ENCODE measurements at regions not wholly inside any gene's neighbourhood (a gene's known extent, or its start where the extent isn't known, plus 50 kb on each side); places are given as distances from the start of the nearest gene placed in this dataset.

- TF ChIP-seq POLR2AphosphoS5 (IDR thresholded peaks at IDR 0.05; ENCODE audit: low read depth, low read length), result no peak
- TF ChIP-seq TAF1 (IDR thresholded peaks at IDR 0.05; ENCODE audit: borderline replicate concordance, insufficient read depth, low read length), result no peak
- TF ChIP-seq, protein P1, sequence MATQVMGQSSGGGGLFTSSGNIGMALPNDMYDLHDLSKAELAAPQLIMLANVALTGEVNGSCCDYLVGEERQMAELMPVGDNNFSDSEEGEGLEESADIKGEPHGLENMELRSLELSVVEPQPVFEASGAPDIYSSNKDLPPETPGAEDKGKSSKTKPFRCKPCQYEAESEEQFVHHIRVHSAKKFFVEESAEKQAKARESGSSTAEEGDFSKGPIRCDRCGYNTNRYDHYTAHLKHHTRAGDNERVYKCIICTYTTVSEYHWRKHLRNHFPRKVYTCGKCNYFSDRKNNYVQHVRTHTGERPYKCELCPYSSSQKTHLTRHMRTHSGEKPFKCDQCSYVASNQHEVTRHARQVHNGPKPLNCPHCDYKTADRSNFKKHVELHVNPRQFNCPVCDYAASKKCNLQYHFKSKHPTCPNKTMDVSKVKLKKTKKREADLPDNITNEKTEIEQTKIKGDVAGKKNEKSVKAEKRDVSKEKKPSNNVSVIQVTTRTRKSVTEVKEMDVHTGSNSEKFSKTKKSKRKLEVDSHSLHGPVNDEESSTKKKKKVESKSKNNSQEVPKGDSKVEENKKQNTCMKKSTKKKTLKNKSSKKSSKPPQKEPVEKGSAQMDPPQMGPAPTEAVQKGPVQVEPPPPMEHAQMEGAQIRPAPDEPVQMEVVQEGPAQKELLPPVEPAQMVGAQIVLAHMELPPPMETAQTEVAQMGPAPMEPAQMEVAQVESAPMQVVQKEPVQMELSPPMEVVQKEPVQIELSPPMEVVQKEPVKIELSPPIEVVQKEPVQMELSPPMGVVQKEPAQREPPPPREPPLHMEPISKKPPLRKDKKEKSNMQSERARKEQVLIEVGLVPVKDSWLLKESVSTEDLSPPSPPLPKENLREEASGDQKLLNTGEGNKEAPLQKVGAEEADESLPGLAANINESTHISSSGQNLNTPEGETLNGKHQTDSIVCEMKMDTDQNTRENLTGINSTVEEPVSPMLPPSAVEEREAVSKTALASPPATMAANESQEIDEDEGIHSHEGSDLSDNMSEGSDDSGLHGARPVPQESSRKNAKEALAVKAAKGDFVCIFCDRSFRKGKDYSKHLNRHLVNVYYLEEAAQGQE (IDR thresholded peaks at IDR 0.05; ENCODE audit: insufficient read depth in 1 of 2, low read depth in 2 of 2, low read length in 2 of 2), result no peak
- no peak for TF ChIP-seq SIN3A (IDR thresholded peaks at IDR 0.05; ENCODE audit: borderline replicate concordance, insufficient read depth, low read length)
- TF ChIP-seq FOXP2 (optimal IDR thresholded peaks at IDR 0.05; ENCODE audit: borderline replicate concordance, extremely low read depth, extremely low read length, insufficient read depth), result no peak
Observed at GRCh38 chr1:208510192-208510952, 266.2 kb upstream of the PLXNA2 start.

GRCh38 chr1:208511242-208511860, 267.2 kb upstream of the PLXNA2 start:
- TF ChIP-seq SIN3A (IDR thresholded peaks at IDR 0.05; ENCODE audit: borderline replicate concordance, insufficient read depth, low read length) (no peak), POLR2AphosphoS5 (IDR thresholded peaks at IDR 0.05; ENCODE audit: low read depth, low read length) (no peak), FOXP2 (optimal IDR thresholded peaks at IDR 0.05; ENCODE audit: borderline replicate concordance, extremely low read depth, extremely low read length, insufficient read depth) (no peak), TAF1 (IDR thresholded peaks at IDR 0.05; ENCODE audit: borderline replicate concordance, insufficient read depth, low read length) (no peak)
- TF ChIP-seq, protein P1 (IDR thresholded peaks at IDR 0.05; ENCODE audit: insufficient read depth in 1 of 2, low read depth in 2 of 2, low read length in 2 of 2), result no peak

- TF ChIP-seq SIN3A (IDR thresholded peaks at IDR 0.05; ENCODE audit: borderline replicate concordance, insufficient read depth, low read length) (no peak), POLR2AphosphoS5 (IDR thresholded peaks at IDR 0.05; ENCODE audit: low read depth, low read length) (no peak), FOXP2 (optimal IDR thresholded peaks at IDR 0.05; ENCODE audit: borderline replicate concordance, extremely low read depth, extremely low read length, insufficient read depth) (no peak), TAF1 (IDR thresholded peaks at IDR 0.05; ENCODE audit: borderline replicate concordance, insufficient read depth, low read length) (no peak)
- TF ChIP-seq, protein P1 (IDR thresholded peaks at IDR 0.05; ENCODE audit: insufficient read depth in 1 of 2, low read depth in 2 of 2, low read length in 2 of 2), result no peak
Observed at GRCh38 chr1:208513799-208514198, 269.6 kb upstream of the PLXNA2 start.

DNA sequence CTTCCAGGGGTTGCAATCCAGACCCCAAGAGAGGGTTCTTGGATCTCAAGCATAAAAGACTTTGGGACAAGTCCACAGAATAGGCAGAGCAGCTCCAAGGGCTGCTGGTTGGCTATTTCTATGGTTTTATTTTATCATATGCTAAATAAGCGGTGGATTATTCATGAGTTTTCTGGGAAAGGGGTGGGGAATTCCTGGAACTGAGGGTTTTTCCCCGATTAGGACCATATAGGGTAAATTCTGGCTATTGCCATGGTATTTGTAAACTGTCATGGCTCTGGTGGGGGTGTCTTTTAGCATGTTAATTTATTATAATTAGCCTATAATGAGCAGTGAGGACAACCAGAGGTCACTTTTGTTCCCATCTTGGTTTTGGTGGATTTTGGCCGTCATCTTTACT, 270.9 kb upstream of the PLXNA2 start:
- TF ChIP-seq POLR2AphosphoS5 (IDR thresholded peaks at IDR 0.05; ENCODE audit: low read depth, low read length), result no peak
- no peak for TF ChIP-seq TAF1 (IDR thresholded peaks at IDR 0.05; ENCODE audit: borderline replicate concordance, insufficient read depth, low read length)
- TF ChIP-seq FOXP2 (optimal IDR thresholded peaks at IDR 0.05; ENCODE audit: borderline replicate concordance, extremely low read depth, extremely low read length, insufficient read depth), result no peak
- TF ChIP-seq, protein P1 (IDR thresholded peaks at IDR 0.05; ENCODE audit: insufficient read depth in 1 of 2, low read depth in 2 of 2, low read length in 2 of 2), result no peak
- TF ChIP-seq SIN3A (IDR thresholded peaks at IDR 0.05; ENCODE audit: borderline replicate concordance, insufficient read depth, low read length), result no peak

Measured in PFSK-1 (cell line).